ENCODE measurements at regions not wholly inside any gene's neighbourhood (a gene's known extent, or its start where the extent isn't known, plus 50 kb on each side); places are given as distances from the start of the nearest gene placed in this dataset.

- H3K23me2 ChIP-seq (ENCODE audit: insufficient read length, low read depth, low read length, poor library complexity, severe bottlenecking), result no peaks in the 10 kb centered on the region
- peaks cover 0 to 5% (median 2%) of the 10 kb centered on the region in 3 experiments; a peak in 1 of 7 replicates for H3K36me3 Mint-ChIP-seq (ENCODE audit: insufficient read depth in 1 of 3, low read depth in 3 of 3)
- no peak overlapping the region for H2AFZ ChIP-seq (ENCODE audit: low read length)
- no peak overlapping the region for H3K27ac Mint-ChIP-seq
- H3K27me3 Mint-ChIP-seq (ENCODE audit: low read depth), result no peaks in the 10 kb centered on the region
- no peak overlapping the region for H3K56ac ChIP-seq (ENCODE audit: insufficient read length, low read depth, low read length)
- H3K9ac ChIP-seq (ENCODE audit: extremely low read depth, insufficient read length, low read length), result no peak overlapping the region
- H2AK5ac ChIP-seq (ENCODE audit: insufficient read length, low read length), result no peak overlapping the region
- no peak overlapping the region for H3K4me3 Mint-ChIP-seq
- H4K91ac ChIP-seq (ENCODE audit: insufficient read length, low read depth, low read length), result no peak overlapping the region
- no peaks in the 10 kb centered on the region for H3K79me1 ChIP-seq (ENCODE audit: insufficient read depth, low read depth, low read length, poor library complexity, severe bottlenecking)
- no peak overlapping the region for H3K23ac ChIP-seq (ENCODE audit: insufficient read length, low read depth, low read length)
- no peaks in the 10 kb centered on the region for H3K27me3 ChIP-seq (ENCODE audit: insufficient read depth, low read length)
- H3K9me3 Mint-ChIP-seq, result peaks cover 4 to 13% of the 10 kb centered on the region in 2 experiments
- H3K14ac ChIP-seq (ENCODE audit: insufficient read depth, low read length), result no peak overlapping the region
- H2BK15ac ChIP-seq (ENCODE audit: low read depth, low read length), result no peak overlapping the region
- no peak for DNase-seq
- no peak overlapping the region for H3K18ac ChIP-seq (ENCODE audit: insufficient read length, low read depth, low read length)
- no peaks in the 10 kb centered on the region for H3K4me1 Mint-ChIP-seq
- H2BK12ac ChIP-seq (ENCODE audit: insufficient read length, low read depth, low read length), result no peak overlapping the region
- H4K20me1 ChIP-seq (ENCODE audit: control insufficient read depth, insufficient read depth, insufficient read length), result no peaks in the 10 kb centered on the region
- H2BK20ac ChIP-seq (ENCODE audit: low read depth, low read length, poor library complexity, severe bottlenecking), result no peak overlapping the region
- H4K8ac ChIP-seq (replicated peaks; ENCODE audit: insufficient read length, low read depth, low read length), result no peak overlapping the region
- no peak overlapping the region for H2BK120ac ChIP-seq (ENCODE audit: low read depth, low read length, poor library complexity, severe bottlenecking)
- WGBS (ENCODE audit: extremely low coverage, insufficient read length, low lambda C conversion rate), result no CpG with 5 or more reads among the region's 3 CpGs
- H2BK5ac ChIP-seq (ENCODE audit: insufficient read length, low read length), result no peak overlapping the region
- no peaks in the 10 kb centered on the region for H3K9me3 ChIP-seq (ENCODE audit: control insufficient read depth, low read depth, low read length)
- no peak overlapping the region for H4K5ac ChIP-seq (ENCODE audit: insufficient read length, low read depth, low read length)
- no peak overlapping the region for H3K4me2 ChIP-seq (ENCODE audit: insufficient read depth, insufficient read length, low read length)
- H3K79me2 ChIP-seq (ENCODE audit: insufficient read depth, low read length), result no peaks in the 10 kb centered on the region
- H3T11ph ChIP-seq (ENCODE audit: low read length), result no peak overlapping the region
- H3K27ac ChIP-seq (ENCODE audit: insufficient read length, low read depth, low read length), result no peak overlapping the region
- no peak for TF ChIP-seq CTCF (conservative IDR thresholded peaks at IDR 0.05)
- no peaks in the 10 kb centered on the region for H3K4me1 ChIP-seq (ENCODE audit: insufficient read depth, low read length)
- no peak overlapping the region for H3K4ac ChIP-seq (ENCODE audit: low read depth, low read length)
These were observed 2700.3 kb downstream of the ARAP2 start for GRCh38 chr4:33543941-33544450.

Measured in H9 (cell line).